ENCODE measurements at regions not wholly inside any gene's neighbourhood (a gene's known extent, or its start where the extent isn't known, plus 50 kb on each side); places are given as distances from the start of the nearest gene placed in this dataset.

GRCh38 chr1:63049135-63049534 lies 265.2 kb downstream of the ATG4C start:
- H3K27me3 ChIP-seq (ENCODE audit: control insufficient read depth in 3 of 3, insufficient read depth in 3 of 3, low read depth in 1 of 3, low read length in 3 of 3), result peaks cover 0 to 6% (median 0%) of the 10 kb centered on the region in 3 experiments
- no peak overlapping the region for H2BK120ac ChIP-seq (ENCODE audit: low read depth, low read length)
- H3K4me3 ChIP-seq (ENCODE audit: low read length in 2 of 2), result no peak overlapping the region
- no peak overlapping the region for H2AFZ ChIP-seq (ENCODE audit: low read length)
- WGBS, 2 donors (ENCODE audit: extremely low coverage in 2 of 2, insufficient read length in 2 of 2, insufficient replicate concordance in 1 of 2), result no CpG with 5 or more reads among the region's 2 CpGs
- H3K4me2 ChIP-seq (ENCODE audit: insufficient read depth, low read length, poor library complexity, severe bottlenecking), result no peak overlapping the region
- no peaks in the 10 kb centered on the region for H3K36me3 ChIP-seq (replicated peaks in 1 of 2; ENCODE audit: control insufficient read depth in 2 of 2, insufficient read depth in 2 of 2, low read length in 2 of 2)
- no peaks in the 10 kb centered on the region for H3K4me1 ChIP-seq (ENCODE audit: control insufficient read depth in 2 of 2, insufficient read depth in 1 of 2, low read depth in 1 of 2, low read length in 2 of 2)
- no peak overlapping the region for H2BK15ac ChIP-seq (ENCODE audit: low read length)
- no peak for DNase-seq (ENCODE audit: low spot score)
- H3K27ac ChIP-seq (replicated peaks; ENCODE audit: low read length), result no peak overlapping the region
- no peaks in the 10 kb centered on the region for H3K9me3 ChIP-seq (replicated peaks in 1 of 2; ENCODE audit: control insufficient read depth in 2 of 2, insufficient read depth in 1 of 2, low read depth in 1 of 2, low read length in 2 of 2)
- no peak overlapping the region for H3K23ac ChIP-seq (ENCODE audit: low read depth, low read length, poor library complexity)
- no peak overlapping the region for H3K4ac ChIP-seq (ENCODE audit: low read length)
- no peak overlapping the region for H3K18ac ChIP-seq (ENCODE audit: low read length)
- H4K91ac ChIP-seq (ENCODE audit: low read depth, low read length, poor library complexity), result no peak overlapping the region
- H2BK5ac ChIP-seq (ENCODE audit: low read length), result no peak overlapping the region
- no peak overlapping the region for H3K9ac ChIP-seq (ENCODE audit: low read depth, low read length, poor library complexity)
- no peak overlapping the region for H2BK12ac ChIP-seq (ENCODE audit: low read length)
- H3K14ac ChIP-seq (ENCODE audit: low read length), result no peak overlapping the region
- H2AK5ac ChIP-seq (ENCODE audit: low read depth, low read length), result no peak overlapping the region
- no peaks in the 10 kb centered on the region for H3K79me1 ChIP-seq (ENCODE audit: low read depth, low read length)
- no peak overlapping the region for H4K8ac ChIP-seq (ENCODE audit: low read depth, low read length)

DNA sequence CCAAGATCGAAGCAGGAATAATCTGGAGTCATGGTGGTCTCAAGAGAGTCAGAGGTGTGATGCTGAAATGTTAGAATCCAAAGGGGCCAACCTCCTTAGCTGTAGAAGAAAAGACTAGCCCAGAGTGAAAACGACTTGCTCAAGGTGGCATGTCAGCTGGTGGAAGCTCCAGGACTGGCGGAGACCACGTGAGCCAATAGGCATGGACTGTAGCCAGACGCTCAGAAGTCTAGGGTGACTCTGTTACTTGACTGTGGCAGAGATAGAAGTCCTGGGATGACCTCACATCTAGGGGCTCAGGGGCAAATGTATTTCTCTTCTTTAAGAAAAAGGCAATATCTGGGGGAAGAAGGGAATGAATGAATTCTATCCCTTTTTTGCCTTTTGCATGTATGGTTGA lies 267.4 kb downstream of the ATG4C start:
- Histone ChIP-seq H4K8ac (ENCODE audit: low read depth, low read length) (no peak overlapping the region), H3K14ac (ENCODE audit: low read length) (no peak overlapping the region), H3K27ac (replicated peaks; ENCODE audit: low read length) (no peak overlapping the region), H2BK120ac (ENCODE audit: low read depth, low read length) (no peak overlapping the region), H3K79me1 (ENCODE audit: low read depth, low read length) (no peaks in the 10 kb centered on the region), H3K4ac (ENCODE audit: low read length) (no peak overlapping the region), H3K9ac (ENCODE audit: low read depth, low read length, poor library complexity) (no peak overlapping the region), H3K27me3 (ENCODE audit: control insufficient read depth in 3 of 3, insufficient read depth in 3 of 3, low read depth in 1 of 3, low read length in 3 of 3) (peaks cover 0 to 6% (median 0%) of the 10 kb centered on the region in 3 experiments), H3K23ac (ENCODE audit: low read depth, low read length, poor library complexity) (no peak overlapping the region), H2AK5ac (ENCODE audit: low read depth, low read length) (no peak overlapping the region), H4K91ac (ENCODE audit: low read depth, low read length, poor library complexity) (no peak overlapping the region), H2AFZ (ENCODE audit: low read length) (no peak overlapping the region), H2BK15ac (ENCODE audit: low read length) (no peak overlapping the region), H3K4me1 (ENCODE audit: control insufficient read depth in 2 of 2, insufficient read depth in 1 of 2, low read depth in 1 of 2, low read length in 2 of 2) (no peaks in the 10 kb centered on the region), H3K36me3 (replicated peaks in 1 of 2; ENCODE audit: control insufficient read depth in 2 of 2, insufficient read depth in 2 of 2, low read length in 2 of 2) (no peaks in the 10 kb centered on the region), H3K9me3 (replicated peaks in 1 of 2; ENCODE audit: control insufficient read depth in 2 of 2, insufficient read depth in 1 of 2, low read depth in 1 of 2, low read length in 2 of 2) (no peaks in the 10 kb centered on the region), H3K18ac (ENCODE audit: low read length) (no peak overlapping the region), H2BK5ac (ENCODE audit: low read length) (no peak overlapping the region), H3K4me3 (ENCODE audit: low read length in 2 of 2) (no peak overlapping the region), H3K4me2 (ENCODE audit: insufficient read depth, low read length, poor library complexity, severe bottlenecking) (no peak overlapping the region), H2BK12ac (ENCODE audit: low read length) (no peak overlapping the region)
- no peak for DNase-seq (ENCODE audit: low spot score)
- WGBS, 2 donors (ENCODE audit: extremely low coverage in 2 of 2, insufficient read length in 2 of 2, insufficient replicate concordance in 1 of 2), result no CpG with 5 or more reads among the region's 5 CpGs

GRCh38 chr1:63051886-63052285 lies 268.0 kb downstream of the ATG4C start:
- no peak overlapping the region for H2AFZ ChIP-seq (ENCODE audit: low read length)
- no peaks in the 10 kb centered on the region for H3K79me1 ChIP-seq (ENCODE audit: low read depth, low read length)
- H2BK12ac ChIP-seq (ENCODE audit: low read length), result no peak overlapping the region
- no peak overlapping the region for H3K4ac ChIP-seq (ENCODE audit: low read length)
- no peak overlapping the region for H3K4me2 ChIP-seq (ENCODE audit: insufficient read depth, low read length, poor library complexity, severe bottlenecking)
- no peak overlapping the region for H4K8ac ChIP-seq (ENCODE audit: low read depth, low read length)
- H3K9me3 ChIP-seq (replicated peaks in 1 of 2; ENCODE audit: control insufficient read depth in 2 of 2, insufficient read depth in 1 of 2, low read depth in 1 of 2, low read length in 2 of 2), result no peaks in the 10 kb centered on the region
- H3K4me3 ChIP-seq (ENCODE audit: low read length in 2 of 2), result no peak overlapping the region
- H2BK15ac ChIP-seq (ENCODE audit: low read length), result no peak overlapping the region
- no peak overlapping the region for H2BK5ac ChIP-seq (ENCODE audit: low read length)
- H2AK5ac ChIP-seq (ENCODE audit: low read depth, low read length), result no peak overlapping the region
- no peak overlapping the region for H3K14ac ChIP-seq (ENCODE audit: low read length)
- H4K91ac ChIP-seq (ENCODE audit: low read depth, low read length, poor library complexity), result no peak overlapping the region
- WGBS, 2 donors (ENCODE audit: extremely low coverage in 2 of 2, insufficient read length in 2 of 2, insufficient replicate concordance in 1 of 2), result no CpG with 5 or more reads among the region's 6 CpGs
- H3K18ac ChIP-seq (ENCODE audit: low read length), result no peak overlapping the region
- no peak overlapping the region for H2BK120ac ChIP-seq (ENCODE audit: low read depth, low read length)
- no peak overlapping the region for H3K27ac ChIP-seq (replicated peaks; ENCODE audit: low read length)
- no peak overlapping the region for H3K9ac ChIP-seq (ENCODE audit: low read depth, low read length, poor library complexity)
- no peak for DNase-seq (ENCODE audit: low spot score)
- no peak overlapping the region for H3K23ac ChIP-seq (ENCODE audit: low read depth, low read length, poor library complexity)
- no peaks in the 10 kb centered on the region for H3K4me1 ChIP-seq (ENCODE audit: control insufficient read depth in 2 of 2, insufficient read depth in 1 of 2, low read depth in 1 of 2, low read length in 2 of 2)
- peaks cover 0 to 6% (median 0%) of the 10 kb centered on the region in 3 experiments for H3K27me3 ChIP-seq (ENCODE audit: control insufficient read depth in 3 of 3, insufficient read depth in 3 of 3, low read depth in 1 of 3, low read length in 3 of 3)
- no peaks in the 10 kb centered on the region for H3K36me3 ChIP-seq (replicated peaks in 1 of 2; ENCODE audit: control insufficient read depth in 2 of 2, insufficient read depth in 2 of 2, low read length in 2 of 2)

GRCh38 chr1:63054184-63054583 lies 268.2 kb upstream of the FOXD3 start:
- Histone ChIP-seq H2BK5ac (ENCODE audit: low read length) (no peak overlapping the region), H3K9me3 (replicated peaks in 1 of 2; ENCODE audit: control insufficient read depth in 2 of 2, insufficient read depth in 1 of 2, low read depth in 1 of 2, low read length in 2 of 2) (no peaks in the 10 kb centered on the region), H3K79me1 (ENCODE audit: low read depth, low read length) (no peaks in the 10 kb centered on the region), H2AFZ (ENCODE audit: low read length) (no peak overlapping the region), H2BK15ac (ENCODE audit: low read length) (no peak overlapping the region), H3K14ac (ENCODE audit: low read length) (no peak overlapping the region), H3K9ac (ENCODE audit: low read depth, low read length, poor library complexity) (no peak overlapping the region), H2AK5ac (ENCODE audit: low read depth, low read length) (no peak overlapping the region), H3K27ac (replicated peaks; ENCODE audit: low read length) (no peak overlapping the region), H3K4ac (ENCODE audit: low read length) (no peak overlapping the region), H3K18ac (ENCODE audit: low read length) (no peak overlapping the region), H3K36me3 (replicated peaks in 1 of 2; ENCODE audit: control insufficient read depth in 2 of 2, insufficient read depth in 2 of 2, low read length in 2 of 2) (no peaks in the 10 kb centered on the region), H2BK120ac (ENCODE audit: low read depth, low read length) (no peak overlapping the region), H2BK12ac (ENCODE audit: low read length) (no peak overlapping the region), H3K27me3 (ENCODE audit: control insufficient read depth in 3 of 3, insufficient read depth in 3 of 3, low read depth in 1 of 3, low read length in 3 of 3) (peaks cover 0 to 3% (median 0%) of the 10 kb centered on the region in 3 experiments), H3K4me3 (ENCODE audit: low read length in 2 of 2) (no peak overlapping the region), H4K8ac (ENCODE audit: low read depth, low read length) (no peak overlapping the region), H3K23ac (ENCODE audit: low read depth, low read length, poor library complexity) (no peak overlapping the region), H3K4me1 (ENCODE audit: control insufficient read depth in 2 of 2, insufficient read depth in 1 of 2, low read depth in 1 of 2, low read length in 2 of 2) (no peaks in the 10 kb centered on the region), H3K4me2 (ENCODE audit: insufficient read depth, low read length, poor library complexity, severe bottlenecking) (no peak overlapping the region), H4K91ac (ENCODE audit: low read depth, low read length, poor library complexity) (no peak overlapping the region)
- DNase-seq (ENCODE audit: low spot score), result no peak
- WGBS, 2 donors (ENCODE audit: extremely low coverage in 2 of 2, insufficient read length in 2 of 2, insufficient replicate concordance in 1 of 2), result no CpG with 5 or more reads among the region's 4 CpGs

Measured in neuronal stem cell (in vitro differentiated cells).